GM12878 (cell line): ENCODE measurements at regions not wholly inside any gene's neighbourhood (a gene's known extent, or its start where the extent isn't known, plus 50 kb on each side); places are given as distances from the start of the nearest gene placed in this dataset.

Experiments used
- ATAC-seq: fragments of 200-7000 bp; cut with Tn5 transposase; 3 replicates; pipeline ENCODE4 v1.9.1; 2020; ENCODE audit warnings: mild to moderate bottlenecking, moderate library complexity
- BruUV-seq: library from RNA; stranded (reverse); fragments of 400-500 nt; replicated peaks from 2 replicates; lab custom pipeline; 2021; lab: Mats Ljungman, UMichigan
- CTCF ChIA-PET: fragments of 300-600 bp; sonication (Branson Sonifier 250); formaldehyde crosslinking; extraction: SDS; loops from one replicate; lab custom pipeline; 2021; ENCODE audit warnings: inconsistent platforms; lab: Yijun Ruan, JAX
- POLR2A ChIA-PET: fragments of 350-600 bp; formaldehyde crosslinking; extraction: SDS; loops from one replicate; lab custom pipeline; 2021; ENCODE audit warnings: inconsistent platforms; lab: Charles Lee
- RAD21 ChIA-PET: fragments of 300-600 bp; sonication (Branson Sonifier 250); formaldehyde crosslinking; loops from one replicate; lab custom pipeline; 2023; ENCODE audit warnings: antibody characterized with exemption; ENCODE audit not compliant: unreplicated experiment; lab: Charles Lee
- SMC1A ChIA-PET: fragments of 300-600 bp; sonication (Branson Sonifier 250); formaldehyde crosslinking; loops from one replicate; lab custom pipeline; 2023; ENCODE audit not compliant: unreplicated experiment, uncharacterized antibody; lab: Charles Lee
- DNase-seq: peaks from one replicate; pipeline ENCODE4 v3.0.0-alpha.2; 2011; ENCODE audit warnings: low read depth, low spot score
- FAIRE-seq: peaks from 3 replicates; lab custom pipeline; 2011; peaks lifted over from hg19 to GRCh38; lab: Jason Lieb, UNC
- H2AFZ ChIP-seq: 2 replicates; pipeline ENCODE4 v1.6.0; 2011; ENCODE audit warnings: low read depth, low read length, control low read depth; ENCODE audit not compliant: control insufficient read depth
- H3K27ac ChIP-seq: 2 replicates; pipeline ENCODE4 v1.5.1; 2011; ENCODE audit warnings: control low read depth; ENCODE audit not compliant: control insufficient read depth, insufficient read depth
- H3K27me3 ChIP-seq, 2 experiments: replicated peaks in 1 of 2; 2 replicates each; pipeline versions ENCODE4 v1.6.0 to v1.6.1; 2011; ENCODE audit warnings: low read length in 1 of 2; ENCODE audit not compliant: control insufficient read depth in 2 of 2, insufficient read depth in 2 of 2
- H3K36me3 ChIP-seq, 2 experiments: 2 replicates each; pipeline ENCODE4 v1.5.1; 2011; ENCODE audit warnings: low read length in 1 of 2; ENCODE audit not compliant: control insufficient read depth in 2 of 2, insufficient read depth in 2 of 2
- H3K4me1 ChIP-seq: 2 replicates; pipeline ENCODE4 v1.6.1; 2011; ENCODE audit warnings: mild to moderate bottlenecking, low read length, moderate library complexity, mixed read lengths; ENCODE audit not compliant: control insufficient read depth, insufficient read depth
- H3K4me2 ChIP-seq: 2 replicates; pipeline ENCODE4 v1.6.0; 2011; ENCODE audit warnings: control low read depth; ENCODE audit not compliant: control insufficient read depth, insufficient read depth
- H3K4me3 ChIP-seq: fragments of 200-600 bp; sonication (generic); 2 replicates; pipeline ENCODE4 v1.5.1; 2016
- H3K79me2 ChIP-seq: 2 replicates; pipeline ENCODE4 v1.6.0; 2011; ENCODE audit warnings: low read length; ENCODE audit not compliant: control insufficient read depth, insufficient read depth
- H3K9ac ChIP-seq: 2 replicates; pipeline ENCODE4 v1.8.0; 2011; ENCODE audit warnings: low read length, control low read depth, mixed read lengths; ENCODE audit not compliant: control insufficient read depth, insufficient read depth
- H3K9me3 ChIP-seq: replicated peaks from 3 replicates; pipeline ENCODE4 v1.5.1; 2011; ENCODE audit warnings: mild to moderate bottlenecking, low read length; ENCODE audit not compliant: control insufficient read depth, insufficient read depth
- H4K20me1 ChIP-seq: 2 replicates; pipeline ENCODE4 v1.6.0; 2011; ENCODE audit not compliant: control insufficient read depth, insufficient read depth
- CHD1 ChIP-seq: IDR thresholded peaks from 2 replicates; pipeline ENCODE4 v1.6.1; 2012; ENCODE audit warnings: low read depth, low read length, improper control_type of control experiment
- EZH2 ChIP-seq: IDR thresholded peaks from 2 replicates; pipeline ENCODE4 v1.6.1; 2012; ENCODE audit warnings: low read depth, mild to moderate bottlenecking, control low read depth, inconsistent platforms, low read length, borderline replicate concordance; ENCODE audit not compliant: control insufficient read depth
- KAT2A ChIP-seq: conservative IDR thresholded peaks from 2 replicates; pipeline ENCODE4 v1.6.1; 2011; ENCODE audit warnings: low read depth, low read length; ENCODE audit not compliant: control insufficient read depth
- POLR2A ChIP-seq: IDR thresholded peaks from 2 replicates; pipeline ENCODE4 v1.6.1; 2011; ENCODE audit warnings: low read depth, mild to moderate bottlenecking, low read length
- RAD21 ChIP-seq: IDR thresholded peaks from 2 replicates; pipeline ENCODE4 v1.6.1; 2011; ENCODE audit warnings: mild to moderate bottlenecking, low read depth, low read length, moderate library complexity; ENCODE audit not compliant: insufficient read depth
- SIN3A ChIP-seq: IDR thresholded peaks from 2 replicates; pipeline ENCODE4 v1.6.1; 2012; ENCODE audit warnings: low read depth, low read length, improper control_type of control experiment
- SPI1 ChIP-seq: IDR thresholded peaks from 2 replicates; pipeline ENCODE4 v1.6.1; 2011; ENCODE audit warnings: low read depth, mild to moderate bottlenecking, low read length, moderate library complexity, borderline replicate concordance; ENCODE audit not compliant: insufficient read depth
- TARDBP ChIP-seq: IDR thresholded peaks from 2 replicates; pipeline ENCODE4 v1.6.1; 2016; ENCODE audit warnings: borderline replicate concordance
- ZNF622 ChIP-seq: fragments of 450-650 bp; IDR thresholded peaks from 2 replicates; pipeline ENCODE4 v1.6.1; 2017; ENCODE audit warnings: mild to moderate bottlenecking, inconsistent platforms
- ZSCAN29 ChIP-seq: fragments of 450-650 bp; IDR thresholded peaks from 2 replicates; pipeline ENCODE4 v1.6.1; 2017; ENCODE audit warnings: mild to moderate bottlenecking, moderate library complexity
- WGBS: methylation state at CpG from one replicate; pipeline ENCODE4 v1.1.6; 2016; ENCODE audit warnings: low lambda C conversion rate; ENCODE audit not compliant: insufficient replicate concordance, insufficient coverage; ENCODE audit errors: missing lambda C conversion rate; 5-methylcytosine and 5-hydroxymethylcytosine counted together
- in situ Hi-C: fragments of 300-500 bp; cut with MboI; formaldehyde crosslinking; loops from 9 replicates; pipeline ENCODE4 v1.14.3; 2018; ENCODE audit warnings: mixed read lengths
- intact Hi-C: fragments of 100-400 bp; cut with micrococcal nuclease; formaldehyde crosslinking; loops from one replicate; pipeline ENCODE4 v1.14.2; 2022; ENCODE audit not compliant: unreplicated experiment

DNA sequence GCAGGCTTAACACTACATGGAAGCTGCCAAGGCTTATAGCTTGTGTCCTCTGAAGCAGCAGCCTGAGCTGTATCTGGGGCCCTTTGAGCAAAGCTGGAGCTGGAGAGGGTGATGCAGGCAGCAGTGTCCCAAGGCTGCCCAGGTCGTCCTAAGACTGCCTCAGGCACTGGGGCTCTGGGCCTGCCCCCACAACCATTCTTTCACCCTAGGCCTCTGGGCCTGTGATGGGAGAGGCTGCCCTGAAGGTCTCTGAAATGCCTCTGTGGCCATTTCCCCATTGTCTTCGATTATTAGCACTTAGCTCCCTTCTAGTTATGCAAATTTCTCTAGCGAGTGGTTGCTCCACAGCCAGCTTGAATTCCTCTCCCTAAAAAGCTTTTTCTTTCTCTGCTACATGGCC lies 142.0 kb downstream of the LRIG2 start:
- in situ Hi-C loops, result no loop called here

GRCh38 chr1:113216664-113217063 lies 143.7 kb downstream of the LRIG2 start:
- intact Hi-C loops (no loop called here), in situ Hi-C loops (no loop called here)
- no peaks in the 10 kb centered on the region; a peak in 1 of 4 replicates for H3K27me3 ChIP-seq
- H3K4me1 ChIP-seq, result no peaks in the 10 kb centered on the region
- H2AFZ ChIP-seq, result no peak overlapping the region
- WGBS, result 84% methylated on average over 3 of the region's 3 CpGs
- BruUV-seq, result no TSS peak
- H3K4me3 ChIP-seq, result no peak overlapping the region
- H3K79me2 ChIP-seq, result no peaks in the 10 kb centered on the region
- no peaks in the 10 kb centered on the region for H3K36me3 ChIP-seq
- H3K9ac ChIP-seq, result no peak overlapping the region
- FAIRE-seq (no peak), ATAC-seq (no peak), DNase-seq (no peak)
- ChIA-PET SMC1A (no interaction called here), CTCF (no interaction called here), POLR2A (no interaction called here), RAD21 (no interaction called here)
- no peak overlapping the region for H3K4me2 ChIP-seq
- no peaks in the 10 kb centered on the region; the same call in 2 of the 3 replicates for H3K9me3 ChIP-seq
- no peaks in the 10 kb centered on the region for H4K20me1 ChIP-seq
- TF ChIP-seq ZNF622 (no peak), CHD1 (no peak), TARDBP (no peak), ZSCAN29 (no peak), KAT2A (no peak), RAD21 (no peak), POLR2A (no peak), SIN3A (no peak), EZH2 (no peak)
- no peak overlapping the region for H3K27ac ChIP-seq

More for the DNA sequence above, 142.0 kb downstream of the LRIG2 start:
- intact Hi-C loops, result no loop called here
- Histone ChIP-seq H3K36me3 (no peaks in the 10 kb centered on the region), H3K9me3 (no peaks in the 10 kb centered on the region; the same call in 2 of the 3 replicates), H3K27ac (no peak overlapping the region), H2AFZ (no peak overlapping the region), H3K9ac (no peak overlapping the region), H3K4me3 (no peak overlapping the region), H3K27me3 (no peaks in the 10 kb centered on the region), H3K4me2 (no peak overlapping the region), H3K79me2 (no peaks in the 10 kb centered on the region), H4K20me1 (no peaks in the 10 kb centered on the region), H3K4me1 (no peaks in the 10 kb centered on the region)
- TF ChIP-seq SPI1, result no peak
- BruUV-seq, result no TSS peak
- ChIA-PET RAD21 (no interaction called here), SMC1A (interaction anchor here (1.5 kb wide), 1 partner anchor 23 kb away, joined by 3 read pairs; no protein-coding TSS in a partner anchor), CTCF (no interaction called here), POLR2A (no interaction called here)
- 13% methylated on average over 3 of the region's 3 CpGs for WGBS
- ATAC-seq (no peak), DNase-seq (no peak), FAIRE-seq (no peak)
